Caco-2 (cell line): ENCODE measurements at regions not wholly inside any gene's neighbourhood (a gene's known extent, or its start where the extent isn't known, plus 50 kb on each side); places are given as distances from the start of the nearest gene placed in this dataset.
"Not testable (repeated sequence)": the region's sequence is repeated elsewhere in the genome, so short reads cannot be mapped to it uniquely, and the experiment has no call there.

Source experiments
- BruUV-seq: library from RNA; stranded (reverse); fragments of 400-500 nt; replicated peaks from 2 replicates; lab custom pipeline; 2021; lab: Mats Ljungman, UMichigan
- CTCF ChIA-PET: fragments of 300-600 bp; sonication (Branson Sonifier 250); formaldehyde crosslinking; loops from one replicate; lab custom pipeline; 2022; ENCODE audit warnings: antibody characterized with exemption; lab: Charles Lee
- POLR2A ChIA-PET: fragments of 300-600 bp; sonication (Branson Sonifier 250); formaldehyde crosslinking; loops from one replicate; lab custom pipeline; 2022; ENCODE audit warnings: antibody characterized with exemption; lab: Charles Lee
- DNase-seq, 2 experiments: peaks; one replicate each; pipeline versions ENCODE4 v3.0.0 to v3.0.0-alpha.2; 2020 to 2022
- H3K27me3 ChIP-seq: replicated peaks from 2 replicates; pipeline ENCODE4 v1.6.0; 2011; ENCODE audit warnings: low read length; ENCODE audit not compliant: control insufficient read depth, insufficient read depth
- H3K36me3 ChIP-seq: 2 replicates; pipeline ENCODE4 v1.5.1; 2011; ENCODE audit warnings: low read length; ENCODE audit not compliant: control insufficient read depth, insufficient read depth
- H3K4me1 ChIP-seq: fragments of 250-450 bp; sonication (Bioruptor Pico); 2 replicates; pipeline ENCODE4 v1.5.1; 2020; ENCODE audit warnings: mild to moderate bottlenecking
- H3K4me3 ChIP-seq: 2 replicates; pipeline ENCODE4 v1.5.1; 2011; ENCODE audit warnings: low read depth, mild to moderate bottlenecking, control low read depth, low read length
- H3K9me3 ChIP-seq: fragments of 250-450 bp; sonication (Bioruptor Pico); 2 replicates; pipeline ENCODE4 v1.5.1; 2020; ENCODE audit warnings: mild to moderate bottlenecking, moderate library complexity
- H3K27ac Mint-ChIP-seq: one replicate; pipeline ENCODE4 v1.8.0; 2022; ENCODE audit warnings: mixed read lengths; ENCODE audit not compliant: unreplicated experiment
- H3K27me3 Mint-ChIP-seq: one replicate; pipeline ENCODE4 v1.8.0; 2022; ENCODE audit warnings: mixed read lengths; ENCODE audit not compliant: insufficient read depth, unreplicated experiment
- H3K36me3 Mint-ChIP-seq: one replicate; pipeline ENCODE4 v1.8.0; 2022; ENCODE audit warnings: mild to moderate bottlenecking, mixed read lengths; ENCODE audit not compliant: insufficient read depth, unreplicated experiment
- H3K4me1 Mint-ChIP-seq: one replicate; pipeline ENCODE4 v1.8.0; 2022; ENCODE audit warnings: low read depth, mixed read lengths; ENCODE audit not compliant: unreplicated experiment
- H3K4me3 Mint-ChIP-seq: one replicate; pipeline ENCODE4 v1.8.0; 2022; ENCODE audit warnings: mild to moderate bottlenecking, moderate library complexity, mixed read lengths; ENCODE audit not compliant: unreplicated experiment
- H3K9me3 Mint-ChIP-seq: one replicate; pipeline ENCODE4 v1.8.0; 2022; ENCODE audit warnings: mixed read lengths; ENCODE audit not compliant: unreplicated experiment
- intact Hi-C: fragments of 100-400 bp; cut with micrococcal nuclease; formaldehyde crosslinking; loops from one replicate; pipeline ENCODE4 v1.10.0; 2022; ENCODE audit not compliant: unreplicated experiment
- TF ChIP-seq, protein P1 (sequence below), 2 experiments: fragments of 200-600 bp in 1 of 2; IDR thresholded peaks; 1 replicate in 1 of 2; 2 replicates in 1 of 2; pipeline versions ENCODE4 v1.5.1 to v1.8.0; 2011 to 2022; ENCODE audit warnings: antibody characterized with exemption in 1 of 2, control low read depth in 1 of 2, inconsistent platforms in 1 of 2, low read depth in 1 of 2, low read length in 1 of 2, mild to moderate bottlenecking in 1 of 2, moderate library complexity in 1 of 2; ENCODE audit not compliant: insufficient read depth in 1 of 2, severe bottlenecking in 1 of 2, unreplicated experiment in 1 of 2

DNA sequence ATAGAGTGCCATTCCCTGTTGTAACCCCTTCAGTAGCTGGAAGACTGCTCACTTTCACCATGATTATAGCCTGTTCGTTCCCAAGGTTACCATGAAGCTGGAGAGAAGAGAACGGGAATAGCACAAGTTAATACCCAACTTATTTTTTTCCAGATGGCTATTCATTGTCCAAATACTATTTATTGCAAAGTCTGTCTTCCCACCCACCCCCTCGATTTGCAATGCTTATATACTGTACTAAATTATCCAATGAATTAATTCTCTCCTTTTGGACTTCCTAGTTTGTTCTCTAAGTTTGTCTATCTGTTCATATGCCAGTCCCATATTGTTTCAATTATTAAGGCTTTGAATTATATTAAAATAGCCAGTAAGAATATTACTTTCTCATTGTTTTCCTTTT is 231.0 kb downstream of the RAB11FIP4 start:
- intact Hi-C loops = no loop called here
- no peaks in the 10 kb centered on the region for H3K4me1 Mint-ChIP-seq
- peaks cover 12% of the 10 kb centered on the region for H3K9me3 Mint-ChIP-seq
- no peak for DNase-seq
- ChIA-PET CTCF (interaction anchor here (0.5 kb wide), 1 partner anchor 924 kb away, joined by 3 read pairs; no protein-coding TSS in a partner anchor), POLR2A (no interaction called here)
- H3K27me3 ChIP-seq = no peaks in the 10 kb centered on the region
- H3K9me3 ChIP-seq = peaks cover 26% of the 10 kb centered on the region
- TF ChIP-seq, protein P1, sequence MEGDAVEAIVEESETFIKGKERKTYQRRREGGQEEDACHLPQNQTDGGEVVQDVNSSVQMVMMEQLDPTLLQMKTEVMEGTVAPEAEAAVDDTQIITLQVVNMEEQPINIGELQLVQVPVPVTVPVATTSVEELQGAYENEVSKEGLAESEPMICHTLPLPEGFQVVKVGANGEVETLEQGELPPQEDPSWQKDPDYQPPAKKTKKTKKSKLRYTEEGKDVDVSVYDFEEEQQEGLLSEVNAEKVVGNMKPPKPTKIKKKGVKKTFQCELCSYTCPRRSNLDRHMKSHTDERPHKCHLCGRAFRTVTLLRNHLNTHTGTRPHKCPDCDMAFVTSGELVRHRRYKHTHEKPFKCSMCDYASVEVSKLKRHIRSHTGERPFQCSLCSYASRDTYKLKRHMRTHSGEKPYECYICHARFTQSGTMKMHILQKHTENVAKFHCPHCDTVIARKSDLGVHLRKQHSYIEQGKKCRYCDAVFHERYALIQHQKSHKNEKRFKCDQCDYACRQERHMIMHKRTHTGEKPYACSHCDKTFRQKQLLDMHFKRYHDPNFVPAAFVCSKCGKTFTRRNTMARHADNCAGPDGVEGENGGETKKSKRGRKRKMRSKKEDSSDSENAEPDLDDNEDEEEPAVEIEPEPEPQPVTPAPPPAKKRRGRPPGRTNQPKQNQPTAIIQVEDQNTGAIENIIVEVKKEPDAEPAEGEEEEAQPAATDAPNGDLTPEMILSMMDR (IDR thresholded peaks at IDR 0.05; ENCODE audit: insufficient read depth in 1 of 2, low read depth in 1 of 2, low read length in 1 of 2, severe bottlenecking in 1 of 2, unreplicated experiment in 1 of 2) = no peak
- H3K4me3 ChIP-seq = no peak overlapping the region
- no peaks in the 10 kb centered on the region for H3K4me1 ChIP-seq
- peaks cover 3% of the 10 kb centered on the region for H3K27me3 Mint-ChIP-seq
- no peaks in the 10 kb centered on the region for H3K36me3 Mint-ChIP-seq
- no TSS peak for BruUV-seq
- no peak overlapping the region for H3K27ac Mint-ChIP-seq
- H3K4me3 Mint-ChIP-seq = no peak overlapping the region
- no peaks in the 10 kb centered on the region for H3K36me3 ChIP-seq

DNA sequence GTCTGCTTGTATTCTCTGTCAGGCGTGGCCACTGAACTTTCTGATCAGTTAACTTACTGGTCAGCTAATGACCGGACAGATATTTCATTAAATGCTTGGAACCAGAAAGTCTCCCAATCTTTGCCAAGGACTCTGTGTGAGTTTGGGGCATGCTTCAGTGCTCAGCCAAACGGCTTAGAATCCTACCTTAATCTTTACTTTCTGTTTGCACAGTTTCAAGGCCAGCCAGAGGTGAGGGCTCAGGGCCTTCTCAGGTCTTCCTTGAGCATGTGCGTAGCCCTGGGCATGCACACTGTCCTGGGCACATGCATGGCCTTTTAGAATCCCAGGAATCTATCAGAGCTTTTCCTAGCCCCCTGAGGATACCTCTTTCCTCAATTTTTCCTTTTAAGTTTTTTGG is 230.1 kb downstream of the RAB11FIP4 start:
- peaks cover 6% of the 10 kb centered on the region for H3K9me3 Mint-ChIP-seq
- Histone ChIP-seq H3K4me3 (no peak overlapping the region), H3K9me3 (peaks cover 19% of the 10 kb centered on the region), H3K27me3 (no peaks in the 10 kb centered on the region), H3K36me3 (no peaks in the 10 kb centered on the region), H3K4me1 (no peaks in the 10 kb centered on the region)
- ChIA-PET CTCF (no interaction called here), POLR2A (no interaction called here)
- no peaks in the 10 kb centered on the region for H3K36me3 Mint-ChIP-seq
- BruUV-seq = no TSS peak
- H3K4me1 Mint-ChIP-seq = no peaks in the 10 kb centered on the region
- intact Hi-C loops = no loop called here
- no peak overlapping the region for H3K27ac Mint-ChIP-seq
- H3K4me3 Mint-ChIP-seq = no peak overlapping the region
- TF ChIP-seq, protein P1 (IDR thresholded peaks at IDR 0.05; ENCODE audit: insufficient read depth in 1 of 2, low read depth in 1 of 2, low read length in 1 of 2, severe bottlenecking in 1 of 2, unreplicated experiment in 1 of 2) = no peak
- H3K27me3 Mint-ChIP-seq = no peaks in the 10 kb centered on the region
- DNase-seq = no peak

DNA sequence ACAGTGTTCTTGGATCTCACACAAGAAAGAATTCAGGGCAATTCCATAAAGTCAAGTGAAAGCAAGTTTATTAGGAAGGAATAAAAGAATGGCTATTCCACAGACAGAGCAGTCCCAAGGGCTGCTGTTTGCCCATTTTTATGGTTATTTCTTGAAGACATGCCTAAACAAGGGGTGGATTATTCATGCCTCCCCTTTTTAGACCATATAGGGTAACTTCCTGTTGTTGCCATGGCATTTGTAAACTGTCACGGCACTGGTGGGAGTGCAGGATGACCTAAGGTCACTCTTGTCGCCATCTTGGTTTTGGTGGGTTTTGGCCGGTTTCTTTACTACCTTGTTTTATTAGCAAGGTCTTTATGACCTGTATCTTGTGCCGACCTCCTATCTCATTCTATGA is 219.6 kb downstream of the RAB11FIP4 start:
- POLR2A ChIA-PET = not testable (repeated sequence)

More for the DNA sequence above, 219.6 kb downstream of the RAB11FIP4 start:
- H3K36me3 Mint-ChIP-seq, H3K9me3 Mint-ChIP-seq, H3K9me3 ChIP-seq, BruUV-seq, H3K4me3 Mint-ChIP-seq, H3K4me1 Mint-ChIP-seq, CTCF ChIA-PET, H3K27me3 ChIP-seq, DNase-seq, H3K27ac Mint-ChIP-seq, H3K4me1 ChIP-seq, H3K36me3 ChIP-seq, H3K27me3 Mint-ChIP-seq, H3K4me3 ChIP-seq: not testable (repeated sequence)
- intact Hi-C loops = loop anchor here (10.0 kb wide), 1 partner anchor 64 kb away; no protein-coding TSS in a partner anchor
